Left cardiac atrium (tissue), 4 donors: ENCODE measurements at regions not wholly inside any gene's neighbourhood (a gene's known extent, or its start where the extent isn't known, plus 50 kb on each side); places are given as distances from the start of the nearest gene placed in this dataset.
"Not testable (repeated sequence)": the region's sequence is repeated elsewhere in the genome, so short reads cannot be mapped to it uniquely, and the experiment has no call there.

Experiments used
- ATAC-seq, 2 donors: fragments of 200-7000 bp; cut with Tn5 transposase; one replicate each; pipeline ENCODE4 v1.9.1; 2020; ENCODE audit warnings: mild to moderate bottlenecking in 2 of 2, moderate library complexity in 2 of 2
- DNase-seq: peaks from one replicate; pipeline ENCODE4 v3.0.0-alpha.2; 2020
- intact Hi-C, 2 donors: fragments of 100-400 bp; cut with DNase I; formaldehyde crosslinking; loops; one replicate each; pipeline versions ENCODE4 v1.14.1 to v1.15.1; 2022 to 2023
- donor health status: DM: no; HTN: yes; CAD: no.
- donor health status: DM: no; HTN: yes; CAD: no; lungs with severe emphysema.
- donor health status: DM: yes; HTN: yes; CAD: no.
- donor health status: Dilated cardiomyopathy.

DNA sequence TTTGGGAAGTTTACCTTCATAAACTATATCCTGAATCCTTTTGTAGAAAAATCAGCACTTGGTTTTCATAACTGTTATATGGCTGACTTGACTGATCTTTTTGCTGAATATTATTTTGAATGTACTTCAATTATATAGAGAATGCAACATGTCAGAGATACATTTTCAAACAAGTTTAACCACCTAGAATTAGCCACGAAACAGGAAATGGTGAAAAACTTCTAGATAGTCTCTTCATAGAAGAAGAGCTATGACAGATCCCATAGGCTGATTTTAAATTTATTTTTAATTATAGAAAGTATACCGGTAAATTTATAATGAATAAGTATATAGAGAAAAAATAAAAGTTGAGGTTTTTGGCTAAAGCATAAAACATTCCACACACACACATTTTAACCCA is 436.8 kb upstream of the DPPA4 start:
- intact Hi-C loops, result no loop called here
- DNase-seq (no peak), ATAC-seq (no peak)

DNA sequence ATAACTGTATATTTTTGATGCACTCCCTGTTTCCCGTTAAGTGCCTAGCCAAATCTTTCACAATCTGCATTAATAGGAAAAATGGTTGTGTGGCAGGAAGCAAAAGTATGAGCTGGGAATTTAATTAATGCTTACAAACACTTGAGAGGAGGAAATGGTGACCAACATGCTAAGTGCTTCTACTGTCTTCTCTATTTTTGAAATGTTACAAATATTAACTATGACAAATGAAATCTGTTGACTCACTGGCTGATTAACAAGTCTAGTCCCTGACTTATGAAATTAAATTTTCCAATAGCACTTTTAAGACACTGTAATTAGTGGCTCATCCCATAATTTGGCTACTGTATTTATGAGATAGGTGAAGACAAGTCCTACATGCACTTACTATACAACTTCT is 446.9 kb upstream of the DPPA4 start:
- no peak for ATAC-seq
- DNase-seq, result no peak
- intact Hi-C loops, result no loop called here

DNA sequence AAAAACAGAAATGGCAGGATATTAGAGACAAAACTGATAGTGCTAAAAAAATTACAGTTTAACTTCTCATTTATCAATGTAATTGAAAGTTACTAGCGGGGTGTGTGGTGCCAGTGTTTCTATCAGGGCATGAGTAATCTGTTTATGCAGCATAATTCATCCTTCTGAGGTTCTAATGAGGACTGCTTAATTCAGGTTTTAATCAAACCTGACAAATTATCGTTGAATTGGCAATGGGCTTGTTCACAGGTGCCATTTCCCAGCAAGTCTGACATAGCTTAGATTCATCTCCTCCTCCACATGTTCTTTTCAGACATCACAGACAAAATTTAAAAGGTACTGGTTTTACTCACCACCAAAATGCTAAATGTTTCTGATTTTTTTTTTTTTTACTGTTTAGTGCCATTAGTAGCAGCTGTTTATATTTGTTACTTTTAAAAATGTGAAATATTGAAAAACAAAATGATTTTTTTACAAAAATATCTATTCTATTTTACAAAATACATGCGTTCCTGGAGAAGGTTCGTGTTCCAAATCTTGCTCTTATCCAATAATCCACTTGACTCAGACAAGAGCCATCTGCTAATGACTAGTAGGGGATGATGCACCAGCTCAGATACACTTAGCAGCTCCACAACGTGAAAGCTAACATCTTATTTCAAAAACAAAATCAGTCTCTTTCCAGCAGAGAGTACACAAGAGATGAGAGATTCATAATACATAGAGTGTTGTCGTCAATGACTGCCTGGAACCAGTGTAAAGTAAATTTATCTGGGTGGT is 447.7 kb upstream of the DPPA4 start:
- ATAC-seq (no peak), DNase-seq (no peak)
- intact Hi-C loops, result no loop called here

DNA sequence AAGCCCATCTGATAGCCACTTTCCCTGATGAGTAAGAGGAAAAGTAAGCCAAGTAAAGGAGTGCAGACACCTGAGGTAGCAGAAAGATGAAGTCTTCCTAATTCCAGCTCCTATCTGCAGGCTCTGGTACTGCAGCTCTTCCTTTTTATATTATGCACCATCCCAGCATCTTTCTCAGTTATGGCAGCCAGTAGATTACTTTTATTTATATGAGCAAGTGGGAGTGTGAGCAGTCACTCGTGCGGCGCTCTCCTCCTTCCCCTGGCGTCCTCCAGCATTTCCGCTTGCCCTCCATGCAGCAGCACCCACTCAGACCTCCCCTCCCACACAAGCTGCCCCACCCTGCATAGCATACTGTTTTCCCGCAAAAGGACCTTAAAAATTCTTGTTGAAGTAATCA is 465.9 kb upstream of the DPPA4 start:
- DNase-seq (no peak), ATAC-seq (no peak)
- intact Hi-C loops, result no loop called here

DNA sequence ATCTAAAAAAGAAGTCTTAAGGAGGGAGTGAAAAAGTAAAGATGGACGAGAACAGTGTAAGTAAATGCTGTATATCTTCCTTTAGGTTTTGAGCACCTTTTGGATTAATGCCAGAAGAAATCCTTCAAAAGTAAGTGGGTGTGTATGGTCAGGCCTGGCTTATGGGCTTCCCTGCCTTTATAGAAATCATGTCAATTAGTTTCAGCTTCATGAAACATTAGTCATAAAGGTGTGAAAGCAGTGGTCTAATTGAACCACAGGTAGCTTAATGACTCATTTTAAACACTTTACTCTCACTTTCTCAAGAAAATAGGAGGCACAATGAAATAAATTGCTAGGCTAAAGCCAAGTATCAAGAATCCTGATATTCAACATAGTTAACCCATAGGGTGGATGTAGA is 467.4 kb upstream of the DPPA4 start:
- intact Hi-C loops, result no loop called here
- DNase-seq, result no peak
- peak in 1 of 2 donors; percentile 41 for ATAC-seq

DNA sequence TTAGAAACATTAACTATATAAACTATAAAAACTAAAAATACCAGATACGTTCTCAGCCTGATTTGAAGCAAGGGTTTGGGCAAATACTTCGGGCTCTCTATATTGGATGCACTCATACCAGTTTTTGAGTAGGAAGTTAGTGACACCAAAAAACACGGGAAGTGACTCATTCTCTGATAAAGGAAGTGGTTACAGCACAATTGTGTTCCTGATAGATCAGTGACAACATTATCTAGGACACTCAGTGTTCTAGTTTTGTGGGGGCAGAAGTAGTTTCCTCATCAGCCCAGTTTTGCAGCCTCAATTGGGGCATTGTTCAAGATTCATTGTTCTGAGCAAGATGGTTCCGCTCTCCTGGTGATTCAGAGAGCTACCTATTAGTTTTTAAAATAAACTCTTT is 469.6 kb upstream of the DPPA4 start:
- no peak for DNase-seq
- ATAC-seq, result peak; percentile 63 to 75
- intact Hi-C loops, result no loop called here

DNA sequence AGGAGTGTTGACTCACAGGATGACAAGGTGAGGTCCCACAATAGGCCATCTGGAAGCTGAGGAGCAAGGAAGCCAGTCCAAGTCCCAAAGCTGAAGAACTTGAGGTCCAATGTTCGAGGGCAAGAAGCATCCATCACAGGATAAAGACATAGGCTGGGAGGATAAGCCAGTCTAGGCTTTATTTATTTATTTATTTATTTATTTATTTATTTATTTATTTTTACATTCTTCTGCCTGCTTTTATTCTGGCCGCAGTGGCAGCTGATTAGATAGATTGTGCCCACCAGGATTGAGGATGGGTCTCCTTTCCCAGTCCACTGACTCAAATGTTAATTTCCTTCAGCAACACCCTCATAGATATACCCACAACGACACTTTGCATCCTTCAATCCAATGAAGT is 472.2 kb upstream of the DPPA4 start:
- intact Hi-C loops, result no loop called here
- DNase-seq (no peak), ATAC-seq (no peak)

DNA sequence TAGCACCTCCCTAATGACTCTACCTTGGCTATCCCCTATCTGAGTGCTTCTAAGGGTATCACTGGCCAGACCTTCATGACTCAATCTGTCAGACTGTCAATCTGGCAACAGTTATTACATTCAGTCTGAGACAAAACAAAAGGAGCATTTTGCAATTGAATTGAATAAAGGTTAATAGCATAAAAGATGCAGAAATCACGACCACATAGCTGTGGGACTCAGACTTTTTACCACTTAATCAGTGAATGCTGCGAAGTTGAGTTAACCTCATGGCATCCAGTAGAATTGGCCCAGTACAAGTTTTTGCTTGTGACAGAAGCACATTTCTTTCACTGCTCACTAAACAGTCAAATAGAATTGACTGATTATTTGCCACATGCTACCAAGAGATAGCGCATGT is 480.7 kb upstream of the DPPA4 start:
- ATAC-seq, result no peak
- intact Hi-C loops, result no loop called here
- DNase-seq, result no peak

DNA sequence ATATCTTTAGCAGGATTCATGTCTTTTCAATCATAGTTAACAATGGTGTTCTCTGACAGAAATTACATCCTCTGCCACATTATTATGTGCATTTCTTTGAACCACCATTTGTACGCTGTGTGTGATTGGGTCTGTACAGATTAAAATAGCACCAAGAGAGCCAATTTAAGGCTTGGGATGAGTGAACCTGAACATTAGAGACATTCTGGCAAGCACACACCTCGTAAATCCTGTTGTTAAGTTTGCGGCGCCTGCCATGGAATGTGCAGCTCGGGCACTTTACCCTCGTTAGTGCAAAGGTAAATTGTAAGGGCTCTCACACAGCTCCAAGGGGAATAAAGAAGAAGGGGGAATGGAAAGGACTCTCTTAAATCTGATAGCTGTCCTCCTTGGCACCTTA is 482.4 kb upstream of the DPPA4 start:
- ATAC-seq, result no peak
- DNase-seq, result no peak
- intact Hi-C loops, result no loop called here

DNA sequence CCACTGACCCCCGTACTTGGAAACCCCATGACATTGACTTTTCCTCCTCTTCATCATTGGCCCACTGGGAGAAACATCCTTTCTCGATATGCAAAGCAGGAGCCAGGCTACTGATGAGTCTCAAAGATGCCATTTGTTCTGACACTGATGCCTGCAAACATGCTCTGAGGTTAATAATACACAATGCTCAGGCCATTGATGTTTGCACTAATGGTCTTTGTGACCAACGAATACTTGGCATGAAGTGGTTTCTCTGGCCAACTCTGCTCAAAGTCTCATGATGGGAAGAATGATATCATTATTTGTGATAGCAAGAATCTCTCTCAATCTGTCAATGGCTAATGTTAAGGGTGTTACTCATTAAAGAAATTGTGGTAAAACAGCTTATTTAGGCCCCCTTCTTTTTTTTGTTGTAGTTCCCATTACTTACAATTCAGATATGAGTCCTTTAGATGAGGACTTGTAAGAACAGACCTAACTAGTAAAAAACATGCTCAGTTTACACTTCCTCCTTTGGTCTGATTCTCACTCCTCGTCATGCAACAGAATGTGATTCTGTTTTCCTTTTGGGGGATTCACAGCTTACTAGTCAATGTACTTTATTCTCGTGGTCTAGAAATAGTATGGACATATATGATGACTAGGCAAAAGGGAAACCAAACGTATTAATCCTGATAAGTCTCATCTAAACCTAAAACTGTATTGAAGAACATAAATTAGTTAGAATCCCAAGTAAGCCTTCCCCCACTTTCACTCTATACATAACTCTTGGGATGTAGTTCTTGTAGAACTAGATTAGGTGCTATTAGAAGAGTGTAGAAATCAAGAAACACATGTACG is 488.8 kb upstream of the DPPA4 start:
- ATAC-seq, result no peak
- no peak for DNase-seq
- intact Hi-C loops, result no loop called here

DNA sequence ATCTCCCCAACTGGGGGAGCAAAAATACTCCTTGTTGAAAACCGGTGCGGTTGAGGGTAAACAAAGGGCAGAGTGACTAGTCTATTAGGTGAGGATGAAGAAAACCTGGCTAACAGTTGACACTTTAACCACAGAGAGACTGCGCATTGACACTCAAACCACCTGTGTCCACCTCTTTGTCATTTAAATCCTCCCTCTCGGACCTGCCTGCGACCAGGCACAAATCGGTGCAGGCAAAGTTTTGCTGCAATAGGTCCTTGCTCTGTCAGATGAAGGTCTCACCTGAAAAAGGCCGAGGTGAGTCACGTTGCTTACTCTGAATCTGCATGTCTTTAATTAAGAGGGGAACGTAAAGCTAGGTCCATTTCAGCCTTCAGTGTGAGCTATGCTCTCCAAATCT is 494.1 kb upstream of the DPPA4 start:
- ATAC-seq, result no peak
- intact Hi-C loops, result no loop called here
- no peak for DNase-seq

DNA sequence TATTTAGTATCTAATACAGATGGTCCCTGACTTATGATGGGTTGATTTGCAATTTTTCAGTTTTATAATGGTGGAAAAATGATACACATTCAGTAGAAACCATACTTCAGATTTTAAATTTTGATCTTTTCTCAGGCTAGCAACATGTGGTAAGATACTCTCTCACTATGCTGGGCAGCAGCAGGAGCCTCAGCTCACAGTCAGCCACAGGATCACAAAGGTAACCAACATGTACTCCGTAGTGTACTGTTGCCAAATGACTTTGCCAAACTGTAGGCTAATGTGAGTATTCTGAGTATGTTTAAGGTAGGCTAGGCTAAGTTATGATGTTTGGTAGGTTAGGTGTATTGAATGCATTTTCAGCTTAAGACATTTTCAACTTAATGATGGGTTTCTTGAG is 498.6 kb upstream of the DPPA4 start:
- DNase-seq (no peak), ATAC-seq (no peak)
- intact Hi-C loops, result no loop called here

DNA sequence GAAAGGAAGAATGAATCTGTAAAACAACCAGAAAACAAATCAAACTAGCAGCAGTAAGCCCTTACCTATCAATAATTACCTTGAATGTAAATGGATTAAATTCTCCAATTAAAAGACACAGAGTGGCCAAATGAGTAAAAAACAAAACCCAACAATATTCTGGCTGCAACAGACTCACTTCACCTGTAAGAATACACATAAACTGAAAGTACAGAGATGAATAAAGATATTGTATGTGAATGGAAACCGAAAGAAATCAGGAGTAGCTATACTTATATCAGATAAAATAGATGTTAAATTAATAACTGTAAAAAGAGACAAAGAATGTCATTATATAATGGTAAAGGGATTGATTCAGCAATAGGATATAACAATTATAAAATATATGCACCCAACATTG is 514.5 kb upstream of the DPPA4 start:
- intact Hi-C loops, result no loop called here
- DNase-seq, result no peak
- no peak for ATAC-seq

DNA sequence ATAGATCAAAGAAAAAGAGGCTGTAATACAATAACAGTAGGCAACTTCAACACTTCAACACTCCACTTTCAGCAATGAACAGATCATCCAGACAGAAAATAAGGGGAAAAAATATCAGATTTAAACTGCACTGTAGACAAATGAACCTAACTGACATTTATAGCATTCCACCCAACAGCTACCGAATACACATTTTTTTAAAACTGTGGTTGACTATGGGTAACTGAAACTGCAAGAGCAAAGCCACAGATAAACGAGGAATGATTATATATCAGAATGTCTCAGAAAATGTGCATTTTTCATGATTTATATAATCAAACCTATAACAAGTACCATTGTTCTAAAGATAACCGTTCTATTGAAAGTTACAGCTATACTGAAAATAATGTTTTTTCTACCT is 514.9 kb upstream of the DPPA4 start:
- DNase-seq, result no peak
- intact Hi-C loops, result no loop called here
- no peak for ATAC-seq

DNA sequence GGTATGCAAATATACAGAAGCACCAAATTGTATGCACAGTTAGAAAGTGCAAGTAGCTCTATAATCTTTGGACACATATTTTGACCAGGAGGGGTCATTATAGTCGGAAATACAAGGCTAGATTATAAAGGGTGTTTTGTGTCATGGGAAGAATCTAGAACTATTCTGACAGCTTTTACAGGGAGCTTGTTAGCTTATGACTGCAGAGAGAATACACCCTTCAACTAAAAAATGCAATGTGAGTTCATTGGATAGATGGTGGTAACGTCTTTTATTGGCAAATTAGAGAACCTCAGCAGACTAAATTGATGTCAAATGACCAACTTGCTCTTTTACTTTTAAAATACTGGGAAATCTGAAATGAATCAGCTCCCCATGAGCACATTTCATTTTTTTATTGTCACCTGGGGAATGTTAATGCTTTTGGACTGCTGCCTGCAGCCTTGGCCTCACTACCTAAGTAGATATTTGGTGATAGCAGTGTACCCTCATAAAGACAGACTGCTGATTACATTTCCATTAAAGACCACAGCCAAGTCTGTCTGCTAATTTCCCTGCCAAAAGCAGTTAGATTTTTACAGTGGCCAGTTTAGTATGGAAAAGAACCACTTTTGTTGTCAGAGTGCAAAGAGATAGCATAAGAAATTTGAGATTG is 515.9 kb upstream of the DPPA4 start:
- ATAC-seq, result no peak
- intact Hi-C loops, result no loop called here
- no peak for DNase-seq

DNA sequence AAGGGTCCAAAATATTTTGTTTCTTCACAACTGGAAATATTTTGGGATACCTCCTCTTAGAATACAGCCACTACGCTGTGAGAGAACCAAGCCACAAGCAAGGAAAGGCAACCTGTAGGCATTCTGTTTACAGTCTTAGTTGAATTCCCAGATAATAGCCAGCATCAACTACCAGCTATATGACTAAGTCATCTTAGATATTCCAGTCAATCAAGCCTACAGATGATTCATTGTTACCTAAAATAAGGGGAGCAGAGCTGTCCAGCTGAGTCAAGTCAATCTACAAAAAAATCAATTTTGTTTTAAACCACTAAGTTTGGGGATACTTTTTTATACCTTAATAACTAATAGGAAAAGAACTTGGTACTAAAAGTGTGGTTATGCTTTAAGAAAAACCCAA is 526.4 kb upstream of the DPPA4 start:
- intact Hi-C loops, result no loop called here
- ATAC-seq, result no peak
- DNase-seq, result no peak

DNA sequence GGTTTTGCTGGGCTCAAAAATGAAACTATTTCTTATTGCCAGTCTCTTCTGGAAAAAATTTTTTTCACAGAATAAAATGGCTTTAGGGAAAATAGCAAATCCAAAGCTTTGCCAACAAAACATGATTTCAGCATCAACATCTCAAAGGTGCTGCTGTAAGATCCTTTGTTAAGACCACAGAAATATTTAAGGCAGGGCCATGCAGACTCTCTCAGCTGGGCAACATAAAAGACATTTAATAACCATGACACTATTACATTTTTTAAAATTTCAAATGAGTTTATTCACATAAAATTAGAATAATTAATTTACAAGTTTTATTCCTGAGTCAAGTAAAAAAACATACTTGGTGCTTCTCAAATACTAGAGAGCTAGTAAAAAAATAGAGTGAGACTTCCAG is 527.1 kb upstream of the DPPA4 start:
- ATAC-seq (no peak), DNase-seq (no peak)
- intact Hi-C loops, result no loop called here

DNA sequence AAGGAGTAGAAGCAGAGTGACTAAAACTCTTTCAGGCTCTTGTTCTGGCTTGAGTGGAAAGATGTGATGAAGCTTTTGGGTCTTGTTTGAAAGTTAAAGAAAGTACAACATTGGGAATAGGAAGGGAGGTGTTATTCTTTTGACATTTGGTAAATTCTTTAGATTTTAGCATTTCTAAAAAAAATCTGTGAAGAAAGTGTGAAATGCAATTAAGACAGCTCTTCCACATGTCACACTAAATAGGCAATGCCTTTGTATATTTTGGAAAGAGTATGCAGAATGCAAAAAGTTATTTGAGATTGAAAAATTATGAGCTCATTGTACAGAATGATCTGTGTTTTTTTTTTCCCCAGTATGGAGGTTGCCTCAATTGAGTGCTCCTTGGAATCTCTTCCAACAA is 532.2 kb upstream of the DPPA4 start:
- intact Hi-C loops, result no loop called here
- no peak for ATAC-seq
- DNase-seq, result no peak

DNA sequence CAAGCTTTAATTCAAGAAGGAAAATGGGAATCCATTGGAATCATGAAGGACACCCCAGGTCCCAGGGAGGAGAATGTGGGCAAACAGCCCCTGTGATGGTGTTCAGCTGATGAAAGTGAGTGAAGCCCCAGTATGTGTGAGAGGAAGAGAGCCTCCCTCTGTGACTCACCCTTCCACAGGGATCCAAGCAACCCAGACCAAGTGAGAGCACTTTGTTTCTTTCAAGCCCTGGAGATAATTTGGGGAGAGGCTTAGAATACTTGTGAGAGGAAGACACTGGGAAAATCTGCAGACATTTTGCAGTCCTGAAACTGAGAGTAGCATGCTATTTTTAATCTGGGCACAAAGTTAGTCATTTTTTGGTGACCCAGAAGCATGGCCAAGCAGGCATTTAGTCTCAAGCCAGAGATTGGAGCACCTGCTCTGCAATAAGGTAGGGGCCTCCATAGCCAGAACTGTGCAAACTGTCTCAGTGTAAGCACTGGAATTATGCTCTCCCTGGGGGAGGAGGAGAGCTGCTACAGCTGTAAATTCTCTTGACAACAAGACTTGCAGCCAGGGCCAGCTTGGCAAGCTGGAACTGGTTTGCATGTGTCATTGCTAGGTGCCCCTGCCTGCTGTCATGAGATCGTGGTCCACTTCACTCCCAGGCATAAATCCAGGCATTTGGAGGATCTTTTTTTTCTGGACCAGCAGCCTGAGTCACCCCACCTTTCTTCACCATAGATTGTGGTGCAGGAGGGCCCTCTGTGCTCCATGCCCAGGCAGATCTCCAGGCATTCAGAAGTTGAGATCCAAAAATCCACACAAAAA is 537.8 kb upstream of the DPPA4 start:
- ATAC-seq (no peak), DNase-seq (no peak)
- intact Hi-C loops, result no loop called here

DNA sequence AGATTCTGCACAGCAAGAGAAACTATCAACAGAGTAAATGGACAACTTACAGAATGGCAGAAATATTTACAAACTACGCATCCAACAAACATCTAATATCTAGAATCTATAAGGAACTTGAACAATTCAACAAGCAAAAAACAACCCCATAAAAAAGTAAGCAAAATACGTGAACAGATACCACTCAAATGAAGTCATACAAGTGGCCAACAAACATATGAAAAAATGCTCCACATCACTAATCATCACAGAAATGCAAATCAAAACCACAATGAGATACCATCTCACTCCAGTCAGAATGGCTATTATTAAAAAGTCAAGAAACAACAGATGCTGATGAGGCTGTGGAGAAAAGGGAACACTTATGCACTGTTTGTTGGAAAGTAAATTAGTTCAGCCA is 540.3 kb upstream of the DPPA4 start:
- ATAC-seq, DNase-seq, intact Hi-C loops: not testable (repeated sequence)
